HG02623 (cell line): ENCODE measurements at regions not wholly inside any gene's neighbourhood (a gene's known extent, or its start where the extent isn't known, plus 50 kb on each side); places are given as distances from the start of the nearest gene placed in this dataset.
"Not testable (repeated sequence)": the region's sequence is repeated elsewhere in the genome, so short reads cannot be mapped to it uniquely, and the experiment has no call there.

Experiments
- ATAC-seq: cut with Tn5 transposase; IDR thresholded peaks from one replicate; pipeline ENCODE4 v1.9.1; 2021; ENCODE audit warnings: moderate library complexity; ENCODE audit not compliant: unreplicated experiment

GRCh38 chr9:83138422-83139135 is 75.6 kb upstream of the RASEF start:
- ATAC-seq, result no peak

- no peak for ATAC-seq
Measured at GRCh38 chr9:83133316-83133715, 70.4 kb upstream of the RASEF start.

- ATAC-seq, result no peak
Measured at GRCh38 chr9:83132768-83133167, 69.8 kb upstream of the RASEF start.

GRCh38 chr9:83130541-83130940 is 67.6 kb upstream of the RASEF start:
- ATAC-seq, result no peak

- ATAC-seq, result no peak
Measured at GRCh38 chr9:83125671-83126070, 62.7 kb upstream of the RASEF start.

GRCh38 chr9:83119873-83120272 is 56.9 kb upstream of the RASEF start:
- no peak for ATAC-seq

- ATAC-seq, result no peak
Measured at GRCh38 chr9:83116026-83116425, 53.1 kb upstream of the RASEF start.

- not testable (repeated sequence) for ATAC-seq
Measured at GRCh38 chr9:83113445-83113844, 50.5 kb upstream of the RASEF start.
